Upper lobe of left lung (tissue), 6 donors: ENCODE measurements at regions not wholly inside any gene's neighbourhood (a gene's known extent, or its start where the extent isn't known, plus 50 kb on each side); places are given as distances from the start of the nearest gene placed in this dataset.
"Not testable (repeated sequence)": the region's sequence is repeated elsewhere in the genome, so short reads cannot be mapped to it uniquely, and the experiment has no call there.

Source experiments
- ATAC-seq, 2 donors: fragments of 200-7000 bp; cut with Tn5 transposase; one replicate each; pipeline ENCODE4 v1.9.1; 2022; ENCODE audit warnings: mild to moderate bottlenecking in 2 of 2, moderate library complexity in 2 of 2; ENCODE audit not compliant: low FRiP score in 2 of 2
- DNase-seq, 2 donors: peaks; one replicate each; pipeline ENCODE4 v3.0.0-alpha.2; 2019 to 2020
- H3K27ac ChIP-seq, 4 donors: fragments of 200-600 bp; sonication (generic); one replicate each; pipeline ENCODE4 v1.5.1; 2016 to 2019
- H3K27me3 ChIP-seq, 4 donors: fragments of 200-600 bp; sonication (generic); one replicate each; pipeline ENCODE4 v1.5.1; 2017 to 2019
- H3K36me3 ChIP-seq, 4 donors: fragments of 200-600 bp; sonication (generic); one replicate each; pipeline ENCODE4 v1.5.1; 2016 to 2019
- H3K4me1 ChIP-seq, 4 donors: fragments of 200-600 bp; sonication (generic); one replicate each; pipeline ENCODE4 v1.5.1; 2018 to 2019
- H3K4me3 ChIP-seq, 4 donors: fragments of 200-600 bp; sonication (generic); one replicate each; pipeline ENCODE4 v1.5.1; 2017 to 2019; ENCODE audit warnings: mild to moderate bottlenecking in 2 of 4, moderate library complexity in 1 of 4
- H3K9me3 ChIP-seq, 4 donors: fragments of 200-600 bp; sonication (generic); one replicate each; pipeline ENCODE4 v1.5.1; 2018 to 2019
- EP300 ChIP-seq, 4 donors: sonication (generic); formaldehyde crosslinking; IDR thresholded peaks; one replicate each; pipeline ENCODE4 v1.5.1; 2017; ENCODE audit warnings: antibody characterized with exemption in 4 of 4, control low read depth in 2 of 4
- POLR2A ChIP-seq, 4 donors: fragments of 450-650 bp; IDR thresholded peaks; one replicate each; pipeline ENCODE4 v1.5.1; 2016 to 2017; ENCODE audit warnings: antibody characterized with exemption in 4 of 4, mild to moderate bottlenecking in 2 of 4
- POLR2AphosphoS5 ChIP-seq, 2 donors: sonication (generic); formaldehyde crosslinking; IDR thresholded peaks; one replicate each; pipeline ENCODE4 v1.5.1; 2017; ENCODE audit warnings: antibody characterized with exemption in 2 of 2
- WGBS, 2 donors: methylation state at CpG; one replicate each; pipeline ENCODE4 v1.1.5; 2017 to 2018; 5-methylcytosine and 5-hydroxymethylcytosine counted together
- TF ChIP-seq, protein P1 (sequence below), 6 experiments: fragments of 450-650 bp in 4 of 6; fragments of 200-600 bp in 2 of 6; sonication (generic) in 2 of 6; IDR thresholded peaks; one replicate each; pipeline ENCODE4 v1.5.1; 2016 to 2019; ENCODE audit warnings: antibody characterized with exemption in 6 of 6
- donor health status: DM: no; HTN: no; CAD: no; lungs with moderate emphysema.
- donor health status: DM: no; HTN: yes; CAD: no; lungs with severe emphysema.

DNA sequence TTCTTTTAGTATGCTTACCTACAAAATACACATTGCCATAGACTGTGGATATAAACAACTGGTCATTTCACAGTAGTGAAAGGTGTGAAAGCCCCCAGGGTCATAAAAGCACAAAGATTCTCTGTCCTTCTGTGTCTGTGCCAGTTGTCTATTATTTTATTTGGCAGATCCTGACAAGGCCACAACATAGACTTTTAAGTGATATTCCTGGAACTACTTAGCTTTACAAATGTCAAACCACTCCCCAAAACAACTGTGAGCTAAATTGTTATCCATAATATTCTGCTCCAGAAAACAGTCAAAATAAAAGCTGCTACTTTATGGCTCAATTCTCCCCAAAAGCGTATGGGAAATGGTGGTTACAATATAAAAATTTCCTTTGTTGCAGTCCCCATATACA lies 172.1 kb downstream of the SEC23A start:
- DNase-seq (no peak), ATAC-seq (no peak)
- H3K27me3 ChIP-seq, result no peaks in the 10 kb centered on the region
- TF ChIP-seq POLR2A (IDR thresholded peaks at IDR 0.05) (no peak), EP300 (IDR thresholded peaks at IDR 0.05) (no peak), POLR2AphosphoS5 (IDR thresholded peaks at IDR 0.05) (no peak)
- TF ChIP-seq, protein P1, sequence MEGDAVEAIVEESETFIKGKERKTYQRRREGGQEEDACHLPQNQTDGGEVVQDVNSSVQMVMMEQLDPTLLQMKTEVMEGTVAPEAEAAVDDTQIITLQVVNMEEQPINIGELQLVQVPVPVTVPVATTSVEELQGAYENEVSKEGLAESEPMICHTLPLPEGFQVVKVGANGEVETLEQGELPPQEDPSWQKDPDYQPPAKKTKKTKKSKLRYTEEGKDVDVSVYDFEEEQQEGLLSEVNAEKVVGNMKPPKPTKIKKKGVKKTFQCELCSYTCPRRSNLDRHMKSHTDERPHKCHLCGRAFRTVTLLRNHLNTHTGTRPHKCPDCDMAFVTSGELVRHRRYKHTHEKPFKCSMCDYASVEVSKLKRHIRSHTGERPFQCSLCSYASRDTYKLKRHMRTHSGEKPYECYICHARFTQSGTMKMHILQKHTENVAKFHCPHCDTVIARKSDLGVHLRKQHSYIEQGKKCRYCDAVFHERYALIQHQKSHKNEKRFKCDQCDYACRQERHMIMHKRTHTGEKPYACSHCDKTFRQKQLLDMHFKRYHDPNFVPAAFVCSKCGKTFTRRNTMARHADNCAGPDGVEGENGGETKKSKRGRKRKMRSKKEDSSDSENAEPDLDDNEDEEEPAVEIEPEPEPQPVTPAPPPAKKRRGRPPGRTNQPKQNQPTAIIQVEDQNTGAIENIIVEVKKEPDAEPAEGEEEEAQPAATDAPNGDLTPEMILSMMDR (IDR thresholded peaks at IDR 0.05), result no peak
- no peaks in the 10 kb centered on the region for H3K4me1 ChIP-seq
- H3K27ac ChIP-seq, result no peak overlapping the region
- H3K4me3 ChIP-seq, result no peak overlapping the region
- H3K9me3 ChIP-seq, result no peaks in the 10 kb centered on the region
- WGBS, 2 donors, result 90 to 96% methylated on average over 1 of the region's 1 CpG
- no peaks in the 10 kb centered on the region for H3K36me3 ChIP-seq

DNA sequence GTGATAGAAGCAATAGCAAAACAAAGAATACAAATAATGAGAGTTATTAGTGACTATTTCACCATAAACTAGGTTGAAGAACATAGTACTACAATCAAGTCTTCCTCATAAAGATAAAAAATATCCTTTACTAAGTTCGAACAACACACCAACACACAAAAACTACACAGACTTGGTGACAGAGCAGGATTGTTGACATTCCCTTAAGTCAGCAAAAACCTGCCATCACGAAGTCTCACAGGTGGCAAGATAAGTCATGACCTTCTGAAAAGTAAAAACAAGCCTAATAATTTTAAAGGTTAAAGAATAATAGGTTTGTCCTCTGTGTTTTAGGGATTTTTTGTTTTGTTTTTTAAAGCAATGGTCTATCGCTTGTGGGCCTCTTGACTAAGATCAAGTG lies 173.0 kb downstream of the SEC23A start:
- H3K9me3 ChIP-seq, result no peaks in the 10 kb centered on the region
- no peak for TF ChIP-seq POLR2AphosphoS5 (IDR thresholded peaks at IDR 0.05)
- no peak for TF ChIP-seq EP300 (IDR thresholded peaks at IDR 0.05)
- TF ChIP-seq, protein P1 (IDR thresholded peaks at IDR 0.05), result no peak
- no peak for TF ChIP-seq POLR2A (IDR thresholded peaks at IDR 0.05)

DNA sequence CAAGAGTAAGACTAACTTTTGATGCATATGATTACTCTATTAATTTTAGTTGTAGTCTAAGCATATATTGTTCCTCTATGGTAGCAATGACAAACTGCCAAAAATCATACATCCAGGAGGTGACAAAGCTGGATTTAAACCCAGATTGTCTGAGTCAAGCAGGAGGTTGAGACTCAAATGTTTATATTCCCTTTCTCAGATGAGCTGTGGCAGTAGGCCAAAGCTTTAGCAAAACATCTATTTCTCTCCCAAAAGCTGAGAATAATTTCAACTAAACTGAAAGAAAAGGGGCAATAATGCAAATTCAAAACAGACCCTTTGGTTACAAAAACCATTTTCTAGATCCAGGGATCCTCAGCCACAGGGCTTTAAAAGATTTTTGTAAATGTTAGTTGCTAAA lies 173.6 kb downstream of the SEC23A start:
- H3K4me3 ChIP-seq, result no peak overlapping the region
- ATAC-seq (no peak), DNase-seq (no peak)
- no peaks in the 10 kb centered on the region for H3K36me3 ChIP-seq
- no peak for TF ChIP-seq EP300 (IDR thresholded peaks at IDR 0.05)
- no peak for TF ChIP-seq POLR2AphosphoS5 (IDR thresholded peaks at IDR 0.05)
- TF ChIP-seq, protein P1 (IDR thresholded peaks at IDR 0.05), result no peak
- TF ChIP-seq POLR2A (IDR thresholded peaks at IDR 0.05), result no peak
- no peaks in the 10 kb centered on the region for H3K27me3 ChIP-seq
- no peak overlapping the region for H3K27ac ChIP-seq
- H3K4me1 ChIP-seq, result no peaks in the 10 kb centered on the region
- no peaks in the 10 kb centered on the region for H3K9me3 ChIP-seq

More for the DNA sequence above, 173.0 kb downstream of the SEC23A start:
- H3K27ac ChIP-seq, result no peak overlapping the region
- no peak overlapping the region for H3K4me3 ChIP-seq
- ATAC-seq (no peak), DNase-seq (no peak)
- H3K27me3 ChIP-seq, result no peaks in the 10 kb centered on the region
- 77 to 80% methylated on average over 3 of the region's 3 CpGs for WGBS, 2 donors
- no peaks in the 10 kb centered on the region for H3K4me1 ChIP-seq
- no peaks in the 10 kb centered on the region for H3K36me3 ChIP-seq

DNA sequence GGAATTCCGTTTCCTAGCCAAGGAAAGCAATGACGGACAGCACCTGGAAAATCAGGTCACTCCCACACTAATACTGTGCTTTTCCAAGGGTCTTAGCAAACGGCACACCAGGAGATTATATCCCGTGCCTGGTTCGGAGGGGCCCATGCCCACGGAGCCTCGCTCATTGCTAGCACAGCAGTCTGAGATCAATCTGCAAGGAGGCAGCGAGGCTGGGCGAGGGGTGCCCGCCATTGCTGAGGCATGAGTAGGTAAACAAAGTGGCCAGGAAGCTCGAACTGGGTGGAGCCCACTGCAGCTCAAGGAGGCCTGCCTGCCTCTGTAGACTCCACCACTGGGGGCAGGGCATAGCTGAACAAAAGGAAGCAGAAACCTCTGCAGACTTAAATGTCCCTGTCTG lies 181.1 kb downstream of the SEC23A start:
- peak in 1 of 2 donors; percentile 48 for DNase-seq
- H3K4me1 ChIP-seq, H3K27me3 ChIP-seq, ATAC-seq, H3K9me3 ChIP-seq, H3K4me3 ChIP-seq, H3K27ac ChIP-seq, H3K36me3 ChIP-seq: not testable (repeated sequence)
- WGBS, 2 donors, result 88 to 97% methylated on average over 8 to 11 of the region's 11 CpGs

DNA sequence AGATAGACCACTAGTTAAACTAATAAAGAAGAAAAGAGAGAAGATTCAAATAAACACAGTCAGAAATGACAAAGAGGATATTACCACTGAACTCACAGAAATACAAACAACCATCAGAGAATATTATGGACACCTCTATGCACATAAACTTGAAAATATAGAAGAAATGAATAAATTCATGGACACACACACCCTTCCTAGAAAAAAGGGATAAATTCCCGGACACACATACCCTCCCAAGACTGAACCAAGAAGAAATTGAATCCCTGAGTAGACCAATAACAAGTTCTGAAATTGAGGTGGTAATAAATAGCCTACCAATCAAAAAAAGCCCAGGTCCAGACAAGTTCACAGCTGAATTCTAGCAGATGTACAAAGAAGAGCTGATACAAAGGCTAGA lies 187.9 kb downstream of the SEC23A start:
- WGBS, 2 donors, result 81 to 89% methylated on average over 1 of the region's 1 CpG
- peaks cover 0 to 8% (median 0%) of the 10 kb centered on the region in 4 donors for H3K9me3 ChIP-seq
- H3K4me3 ChIP-seq, result no peak overlapping the region
- no peak for ATAC-seq
- DNase-seq, result no peak
- no peaks in the 10 kb centered on the region for H3K27me3 ChIP-seq
- no peaks in the 10 kb centered on the region for H3K4me1 ChIP-seq
- H3K36me3 ChIP-seq, result no peaks in the 10 kb centered on the region
- TF ChIP-seq, protein P1 (IDR thresholded peaks at IDR 0.05), result no peak
- TF ChIP-seq POLR2AphosphoS5 (IDR thresholded peaks at IDR 0.05), result no peak
- no peak for TF ChIP-seq POLR2A (IDR thresholded peaks at IDR 0.05)
- TF ChIP-seq EP300 (IDR thresholded peaks at IDR 0.05), result no peak
- H3K27ac ChIP-seq, result no peak overlapping the region
